ENCODE measurements at regions not wholly inside any gene's neighbourhood (a gene's known extent, or its start where the extent isn't known, plus 50 kb on each side); places are given as distances from the start of the nearest gene placed in this dataset.
A peak's percentile ranks its signal among the peaks of the same experiment; 100 is the strongest.

- DNase-seq (ENCODE audit: low read depth in 2 of 2) = no peak
Observed at GRCh38 chr14:97644365-97644764, 847.2 kb downstream of the VRK1 start.

DNA sequence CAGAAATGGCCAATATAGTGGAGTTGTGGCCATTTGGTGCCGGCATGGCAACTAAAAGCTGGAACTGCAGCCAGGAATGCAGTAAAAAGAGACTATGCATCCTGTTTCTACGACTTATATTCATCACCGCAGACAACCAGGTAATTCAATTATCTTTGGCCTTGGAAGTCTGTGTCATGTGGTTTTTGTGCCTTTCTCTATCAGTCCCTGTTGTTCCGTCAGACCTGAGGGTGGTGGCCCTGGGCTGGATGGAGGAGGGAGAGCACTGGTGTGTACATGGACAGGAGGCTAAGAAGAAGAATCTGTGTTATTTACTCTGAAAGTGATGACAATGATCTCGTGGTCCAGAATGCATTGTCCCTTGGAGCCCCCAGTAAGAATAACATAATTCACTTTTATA lies 852.6 kb downstream of the VRK1 start:
- DNase-seq (ENCODE audit: low read depth in 2 of 2) = no peak

DNA sequence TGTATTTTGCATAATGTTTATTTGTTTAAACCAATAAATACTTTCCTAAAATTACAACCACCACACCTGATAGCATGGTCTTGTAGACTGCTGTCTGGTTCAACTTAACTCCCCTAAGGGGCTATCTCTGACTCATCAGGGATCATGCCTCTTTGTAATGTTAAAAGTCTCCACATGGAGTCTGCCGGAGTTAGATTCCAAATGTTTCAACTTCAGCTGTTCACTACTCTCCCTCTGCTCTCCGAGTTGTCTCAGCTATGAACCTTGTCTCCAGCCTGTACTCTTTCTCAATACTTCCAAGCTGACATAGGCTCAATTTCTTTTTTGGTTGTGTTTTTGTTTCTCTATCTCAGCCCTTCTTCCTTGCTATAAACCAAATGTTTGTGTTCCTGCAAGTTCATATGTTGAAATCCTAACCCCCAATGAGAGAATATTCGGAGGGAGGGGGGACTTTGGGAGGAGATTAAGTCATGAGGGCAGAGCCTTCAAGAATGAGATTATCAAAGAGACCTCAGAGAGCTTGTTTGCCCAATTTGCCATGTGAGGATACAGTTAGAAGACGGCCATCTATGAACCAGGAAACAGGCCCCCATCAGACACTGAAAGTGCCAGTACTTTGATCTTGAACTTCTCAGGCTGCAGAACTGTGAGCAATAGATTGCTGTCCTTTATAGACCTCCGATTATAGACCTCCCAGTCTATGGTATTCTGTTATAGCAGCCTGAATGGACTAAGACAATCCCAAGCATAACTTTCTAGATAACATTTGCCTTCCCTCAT lies 858.2 kb downstream of the VRK1 start:
- DNase-seq (ENCODE audit: low read depth in 2 of 2) = no peak

DNA sequence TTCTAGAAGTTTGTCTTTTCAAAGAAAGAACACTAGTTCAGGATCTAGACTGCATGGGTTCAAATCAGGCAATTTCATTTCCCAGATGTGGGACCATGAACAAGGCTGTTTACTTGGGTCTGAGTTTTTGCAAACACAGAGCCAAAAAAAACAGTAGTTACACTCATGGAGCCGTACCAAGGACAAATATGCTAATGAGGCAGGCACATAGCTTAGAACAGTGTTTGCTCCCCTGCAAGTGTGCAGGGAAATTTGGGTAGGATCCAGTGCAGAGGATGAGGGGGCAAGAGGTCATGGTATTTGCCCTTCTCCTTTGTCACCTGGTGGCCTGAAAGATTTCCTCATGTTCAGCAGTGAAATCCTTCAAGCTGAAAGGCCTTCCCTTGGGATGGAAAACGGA lies 860.4 kb downstream of the VRK1 start:
- DNase-seq (ENCODE audit: low read depth in 2 of 2) = no peak

DNA sequence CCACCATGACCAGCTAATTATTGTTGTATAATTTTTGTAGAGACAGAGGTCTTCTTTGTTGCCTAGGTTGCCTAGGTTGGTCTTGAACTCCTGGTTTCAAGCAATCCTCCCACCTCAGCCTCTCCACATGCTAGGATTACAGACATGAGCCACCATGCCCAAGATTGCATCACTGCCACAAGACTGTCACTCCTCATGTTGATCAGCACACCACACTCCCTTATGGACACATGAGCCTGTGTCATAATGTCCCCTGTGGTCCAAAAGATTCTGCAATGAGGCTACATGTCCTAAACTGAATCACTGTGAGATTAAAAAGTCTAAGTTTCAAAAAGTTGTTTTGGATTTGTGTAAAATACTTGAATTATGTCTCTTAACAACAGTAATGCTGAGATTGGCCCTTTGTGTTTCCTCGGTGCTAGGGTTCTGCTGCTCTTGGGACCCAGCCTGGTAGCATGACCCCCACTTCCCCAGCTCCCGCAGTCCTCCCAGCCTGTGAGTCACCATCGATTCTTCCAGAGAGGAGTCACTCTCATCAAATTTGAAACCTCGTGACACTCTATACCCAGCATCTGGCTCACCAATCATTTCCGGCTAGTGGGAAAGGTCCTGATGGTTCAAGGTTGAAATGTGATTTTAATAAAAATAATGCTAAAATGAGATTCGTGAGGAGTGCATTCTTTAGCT lies 890.9 kb downstream of the VRK1 start:
- DNase-seq (ENCODE audit: low read depth in 2 of 2) = no peak

DNA sequence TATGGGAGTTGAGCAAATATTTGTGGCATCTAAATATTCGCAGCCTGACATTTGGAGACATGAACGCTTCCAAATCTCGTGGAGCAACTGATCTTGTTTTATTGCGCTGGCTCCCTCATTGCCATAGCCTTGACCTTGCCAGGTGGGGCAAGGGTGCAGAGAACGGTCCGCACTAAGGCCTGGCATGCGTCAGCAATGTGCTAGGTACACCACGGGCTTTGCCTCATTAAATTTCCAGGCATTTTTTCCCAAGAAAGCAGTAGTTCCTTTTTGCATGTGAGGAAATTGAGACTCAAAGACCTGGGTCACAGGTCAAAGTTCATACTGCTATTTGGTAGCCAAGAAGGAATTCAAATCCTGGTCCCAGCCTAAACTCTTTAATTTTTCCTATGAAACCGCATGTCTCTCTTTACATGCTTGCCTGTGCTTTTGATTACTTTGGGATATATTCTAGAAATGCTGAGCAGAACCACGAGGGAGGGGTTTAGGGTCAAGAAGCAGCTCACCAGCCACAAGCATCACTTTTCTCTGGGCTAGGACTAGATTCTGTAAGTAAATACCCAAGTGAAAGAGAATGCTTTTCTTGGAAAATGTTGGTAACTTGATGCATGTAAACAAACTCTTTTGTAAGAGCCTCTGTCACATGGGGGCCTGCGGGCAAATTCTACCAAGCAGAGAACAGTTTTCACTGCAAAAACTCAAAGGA lies 891.6 kb downstream of the VRK1 start:
- DNase-seq (ENCODE audit: low read depth in 2 of 2) = no peak

DNA sequence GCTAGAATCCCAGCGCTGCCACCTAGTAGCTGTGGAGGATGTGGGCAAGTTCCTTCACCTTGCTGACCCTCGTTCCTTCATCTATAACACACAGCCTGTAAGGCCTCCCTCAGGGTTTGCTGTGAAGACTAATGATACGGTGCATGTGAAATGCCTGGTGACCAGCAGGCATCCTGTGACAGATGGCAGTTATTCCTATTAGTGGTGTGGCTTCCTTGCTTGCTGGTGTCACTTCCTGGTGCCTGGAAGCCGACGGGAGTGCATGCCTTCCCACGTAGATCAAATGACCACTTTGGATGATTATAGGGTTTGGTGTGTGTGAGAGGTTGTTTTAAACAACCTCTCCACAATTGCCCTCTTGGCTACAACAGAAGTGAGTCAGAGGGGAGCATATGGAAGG lies 894.9 kb downstream of the VRK1 start:
- no peak for DNase-seq (ENCODE audit: low read depth in 2 of 2)

- DNase-seq (ENCODE audit: low read depth in 2 of 2) = no peak
Observed at GRCh38 chr14:97695456-97695981, 898.3 kb downstream of the VRK1 start.

GRCh38 chr14:97697772-97698171 lies 900.6 kb downstream of the VRK1 start:
- peak in 1 of 2 donors; percentile 18 for DNase-seq (ENCODE audit: low read depth in 2 of 2)

GRCh38 chr14:97699026-97699425 lies 901.8 kb downstream of the VRK1 start:
- no peak for DNase-seq (ENCODE audit: low read depth in 2 of 2)

- DNase-seq (ENCODE audit: low read depth in 2 of 2) = no peak
Observed at GRCh38 chr14:97703006-97703760, 906.0 kb downstream of the VRK1 start.

DNA sequence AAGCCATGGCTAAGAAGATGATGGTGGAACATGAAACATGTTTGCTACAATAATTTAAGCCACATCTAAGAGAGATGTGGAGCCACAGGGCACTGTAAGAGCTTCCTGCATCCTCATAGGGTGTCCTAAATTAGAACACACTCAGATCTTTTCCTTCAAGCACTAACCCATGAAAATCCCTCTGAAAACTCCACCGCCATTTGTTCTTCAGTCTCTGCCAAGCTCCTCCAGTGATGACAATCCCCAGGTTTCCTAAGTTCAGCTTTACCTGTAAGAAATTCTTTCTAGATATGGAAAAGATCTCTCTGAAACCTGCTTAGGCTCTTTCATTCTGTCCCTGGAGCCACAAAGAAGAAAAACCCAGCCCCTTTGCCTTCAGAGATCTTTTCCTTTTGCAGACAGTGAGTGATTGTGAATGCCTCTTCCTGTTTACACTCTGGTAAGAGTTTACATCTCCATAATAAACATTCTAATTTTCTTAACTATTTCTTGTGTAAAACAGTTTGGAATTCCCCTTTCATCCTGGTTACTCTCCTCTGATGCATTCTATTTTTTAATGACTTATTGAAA lies 907.2 kb downstream of the VRK1 start:
- no peak for DNase-seq (ENCODE audit: low read depth in 2 of 2)

GRCh38 chr14:97705107-97705506 lies 907.9 kb downstream of the VRK1 start:
- no peak for DNase-seq (ENCODE audit: low read depth in 2 of 2)

GRCh38 chr14:97705976-97706375 lies 908.8 kb downstream of the VRK1 start:
- DNase-seq (ENCODE audit: low read depth in 2 of 2) = no peak

- DNase-seq (ENCODE audit: low read depth in 2 of 2) = no peak
Observed at GRCh38 chr14:97706819-97707218, 909.6 kb downstream of the VRK1 start.

DNA sequence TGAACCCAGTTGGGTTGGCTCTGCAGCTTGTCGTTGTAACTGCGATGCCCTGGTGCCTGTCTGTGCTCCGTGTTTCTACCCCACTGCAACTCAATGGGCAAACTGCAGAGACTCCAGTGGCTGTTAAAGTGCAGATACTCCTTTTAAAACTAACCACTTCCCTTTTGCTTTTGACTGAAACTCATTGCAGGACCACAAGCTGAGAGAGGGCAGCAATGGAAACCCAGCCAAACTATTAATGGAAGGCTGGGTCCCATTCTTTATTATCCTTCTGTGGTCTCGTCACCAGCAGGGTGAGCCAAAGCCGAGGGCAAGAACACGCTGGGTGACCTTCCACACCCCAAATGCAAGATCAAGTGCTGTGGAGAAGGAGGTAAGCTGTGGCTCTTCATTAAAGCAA lies 910.4 kb downstream of the VRK1 start:
- DNase-seq (ENCODE audit: low read depth in 2 of 2) = no peak

DNA sequence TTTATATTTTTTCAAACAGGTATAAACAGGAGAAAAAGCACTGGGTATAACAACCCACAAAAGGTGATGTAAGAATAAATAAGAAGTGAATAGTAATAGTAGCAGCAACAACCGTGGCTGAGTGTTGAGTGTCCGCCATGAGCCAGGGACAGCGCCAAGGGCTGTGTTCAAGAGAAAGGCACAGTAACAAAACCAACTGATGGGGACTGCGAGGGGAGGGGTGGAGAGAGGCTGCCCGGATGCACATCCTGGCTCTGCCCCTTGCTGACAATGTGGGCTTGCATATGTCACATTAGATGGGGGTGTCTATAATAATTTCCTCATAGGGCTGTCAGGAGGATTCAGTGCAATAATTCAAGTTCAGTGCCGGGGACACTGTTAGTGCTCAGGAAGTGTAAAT lies 912.4 kb downstream of the VRK1 start:
- peak in 1 of 2 donors; percentile 14 for DNase-seq (ENCODE audit: low read depth in 2 of 2)

- no peak for DNase-seq (ENCODE audit: low read depth in 2 of 2)
Observed at GRCh38 chr14:97710726-97711125, 913.5 kb downstream of the VRK1 start.

DNA sequence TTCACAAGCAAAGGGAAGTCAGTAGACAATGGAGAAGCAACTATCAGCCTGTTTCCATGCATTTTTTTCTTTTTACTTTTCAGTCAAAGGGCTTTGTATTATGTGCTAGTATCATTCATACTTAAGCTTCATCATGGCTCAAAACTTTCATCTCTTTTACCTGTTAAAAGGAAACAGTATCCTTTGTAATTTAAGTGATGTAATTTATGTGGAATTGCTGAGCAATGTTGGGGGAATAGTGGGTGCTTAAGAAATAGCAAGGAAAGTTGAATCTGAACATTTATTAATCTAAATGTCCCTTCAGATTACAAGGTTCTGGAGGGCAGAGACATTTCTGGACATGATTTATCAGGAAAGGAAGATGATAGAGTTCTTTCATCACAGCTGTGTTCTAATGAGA lies 915.3 kb downstream of the VRK1 start:
- no peak for DNase-seq (ENCODE audit: low read depth in 2 of 2)

GRCh38 chr14:97713023-97713422 lies 915.8 kb downstream of the VRK1 start:
- DNase-seq (ENCODE audit: low read depth in 2 of 2) = no peak

- no peak for DNase-seq (ENCODE audit: low read depth in 2 of 2)
Observed at GRCh38 chr14:97718886-97719442, 921.8 kb downstream of the VRK1 start.
